C4-2B (cell line): ENCODE measurements at regions not wholly inside any gene's neighbourhood (a gene's known extent, or its start where the extent isn't known, plus 50 kb on each side); places are given as distances from the start of the nearest gene placed in this dataset.
"Not testable (repeated sequence)": the region's sequence is repeated elsewhere in the genome, so short reads cannot be mapped to it uniquely, and the experiment has no call there.

Experiments used
- H3K27ac ChIP-seq: fragments of 450-650 bp; 2 replicates; pipeline ENCODE4 v1.5.1; 2017
- CTCF ChIP-seq: fragments of 450-650 bp; conservative IDR thresholded peaks from 2 replicates; pipeline ENCODE4 v1.5.1; 2017; ENCODE audit warnings: mild to moderate bottlenecking
- ZFX ChIP-seq: fragments of 450-650 bp; IDR thresholded peaks from 2 replicates; pipeline ENCODE4 v1.6.1; 2017

- H3K27ac ChIP-seq: no peak overlapping the region
- no peak for TF ChIP-seq ZFX
- TF ChIP-seq CTCF: no peak
Measured at GRCh38 chr2:154580767-154581166, 117.7 kb upstream of the KCNJ3 start.

GRCh38 chr2:154582694-154583093, 115.8 kb upstream of the KCNJ3 start:
- not testable (repeated sequence) for H3K27ac ChIP-seq

GRCh38 chr2:154583274-154583673, 115.2 kb upstream of the KCNJ3 start:
- not testable (repeated sequence) for H3K27ac ChIP-seq

- H3K27ac ChIP-seq: no peak overlapping the region
Measured at GRCh38 chr2:154587739-154588138, 110.8 kb upstream of the KCNJ3 start.

GRCh38 chr2:154588838-154589237, 109.7 kb upstream of the KCNJ3 start:
- no peak overlapping the region for H3K27ac ChIP-seq

More at GRCh38 chr2:154587739-154588138, 110.8 kb upstream of the KCNJ3 start:
- TF ChIP-seq CTCF: no peak
- TF ChIP-seq ZFX: no peak

GRCh38 chr2:154589514-154589913, 109.0 kb upstream of the KCNJ3 start:
- no peak overlapping the region for H3K27ac ChIP-seq
- TF ChIP-seq CTCF (no peak), ZFX (no peak)

More at GRCh38 chr2:154588838-154589237, 109.7 kb upstream of the KCNJ3 start:
- TF ChIP-seq ZFX (no peak), CTCF (no peak)

GRCh38 chr2:154591294-154591820, 107.1 kb upstream of the KCNJ3 start:
- no peak for TF ChIP-seq ZFX
- TF ChIP-seq CTCF: no peak
- no peak overlapping the region for H3K27ac ChIP-seq

GRCh38 chr2:154599189-154599588, 99.3 kb upstream of the KCNJ3 start:
- H3K27ac ChIP-seq: no peak overlapping the region

More at GRCh38 chr2:154599189-154599588, 99.3 kb upstream of the KCNJ3 start:
- TF ChIP-seq ZFX (no peak), CTCF (no peak)
